ENCODE measurements at regions not wholly inside any gene's neighbourhood (a gene's known extent, or its start where the extent isn't known, plus 50 kb on each side); places are given as distances from the start of the nearest gene placed in this dataset.

DNA sequence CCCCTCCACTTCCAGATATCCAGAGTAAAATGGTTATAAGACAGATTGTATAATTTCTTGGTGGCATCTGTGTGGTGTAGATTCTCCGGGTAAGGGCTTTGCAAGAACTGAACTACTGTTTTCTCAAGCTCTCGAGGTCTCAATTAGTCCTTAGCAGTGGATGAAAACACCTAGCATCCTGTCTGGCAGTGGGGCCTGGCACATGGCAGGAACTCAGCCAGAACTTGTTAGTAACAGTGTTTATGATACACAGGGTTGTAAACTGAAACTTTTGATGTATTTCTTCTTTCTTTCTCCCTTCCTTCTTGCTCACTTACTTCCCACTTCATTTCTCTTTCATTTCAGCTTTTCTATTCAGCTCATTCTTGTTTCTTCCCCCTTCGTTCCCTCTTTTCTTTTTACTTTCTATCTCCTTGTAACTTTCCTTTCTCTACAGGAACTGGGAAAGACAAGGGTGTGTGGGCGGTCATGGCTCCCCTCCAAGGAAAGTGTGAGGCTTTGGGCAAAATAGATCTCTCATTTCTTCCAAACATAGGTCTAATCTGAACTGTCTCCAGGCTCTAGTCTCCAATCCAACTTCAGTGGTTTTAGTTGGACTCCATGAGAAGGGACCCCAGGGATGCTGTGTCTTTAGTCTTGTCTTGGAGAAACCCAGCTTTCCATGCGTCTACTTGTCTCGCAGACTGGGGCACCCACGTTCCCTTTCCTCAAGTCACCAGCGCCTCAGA lies 159.7 kb downstream of the PAH start:
- Histone ChIP-seq H3K9me3 (no peaks in the 10 kb centered on the region), H3K27me3 (no peaks in the 10 kb centered on the region), H3K27ac (peak overlapping the region; percentile 66), H3K4me1 (peaks cover 33% of the 10 kb centered on the region), H3K4me3 (no peak overlapping the region), H3K36me3 (no peaks in the 10 kb centered on the region)
- TF ChIP-seq POLR2A (IDR thresholded peaks at IDR 0.05) (no peak), POLR2AphosphoS5 (IDR thresholded peaks at IDR 0.05; ENCODE audit: insufficient read depth in 1 of 2, low read depth in 1 of 2) (no peak), CTCF (IDR thresholded peaks at IDR 0.05) (no peak)
- intact Hi-C loops (cut with DNase I) = no loop called here
- DNase-seq (ENCODE audit: extremely low spot score in 2 of 2) = no peak

DNA sequence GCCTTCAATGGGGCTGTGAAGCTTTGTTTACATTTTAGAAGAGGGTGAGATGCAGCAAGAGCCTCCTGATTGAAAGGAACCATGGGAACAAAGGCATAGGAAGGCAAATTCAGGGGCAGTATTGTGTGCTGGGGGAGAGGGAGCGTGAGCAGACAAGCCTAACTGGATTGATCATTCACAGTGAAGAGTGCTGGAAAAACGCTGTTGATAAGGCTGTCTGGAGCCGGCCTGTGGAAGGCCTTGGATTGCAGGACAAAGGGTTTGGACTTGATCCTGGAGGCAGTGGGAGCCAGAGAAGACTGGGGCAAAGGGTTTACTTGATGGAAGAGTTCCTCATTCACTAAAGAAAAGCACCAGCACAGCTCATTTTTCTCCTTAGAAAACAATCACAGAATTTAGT lies 160.5 kb downstream of the PAH start:
- TF ChIP-seq POLR2A (IDR thresholded peaks at IDR 0.05) (no peak), POLR2AphosphoS5 (IDR thresholded peaks at IDR 0.05; ENCODE audit: insufficient read depth in 1 of 2, low read depth in 1 of 2) (no peak), CTCF (IDR thresholded peaks at IDR 0.05) (no peak)
- no peak for DNase-seq (ENCODE audit: extremely low spot score in 2 of 2)
- H3K27ac ChIP-seq = peak overlapping the region; percentile 66
- H3K4me1 ChIP-seq = peaks cover 33% of the 10 kb centered on the region
- no peaks in the 10 kb centered on the region for H3K27me3 ChIP-seq
- H3K9me3 ChIP-seq = no peaks in the 10 kb centered on the region
- intact Hi-C loops (cut with DNase I) = no loop called here
- H3K4me3 ChIP-seq = no peak overlapping the region
- H3K36me3 ChIP-seq = no peaks in the 10 kb centered on the region

GRCh38 chr12:102755266-102755665 lies 161.8 kb downstream of the PAH start:
- no peak for DNase-seq (ENCODE audit: extremely low spot score in 2 of 2)
- H3K4me3 ChIP-seq = no peak overlapping the region
- H3K9me3 ChIP-seq = no peaks in the 10 kb centered on the region
- intact Hi-C loops (cut with DNase I) = no loop called here
- H3K36me3 ChIP-seq = no peaks in the 10 kb centered on the region
- no peaks in the 10 kb centered on the region for H3K27me3 ChIP-seq
- TF ChIP-seq POLR2AphosphoS5 (IDR thresholded peaks at IDR 0.05; ENCODE audit: insufficient read depth in 1 of 2, low read depth in 1 of 2) = no peak
- no peak for TF ChIP-seq POLR2A (IDR thresholded peaks at IDR 0.05)
- TF ChIP-seq CTCF (IDR thresholded peaks at IDR 0.05) = no peak
- H3K27ac ChIP-seq = no peak overlapping the region
- peaks cover 33% of the 10 kb centered on the region for H3K4me1 ChIP-seq

- no peaks in the 10 kb centered on the region for H3K27me3 ChIP-seq
- H3K27ac ChIP-seq = no peak overlapping the region
- TF ChIP-seq POLR2AphosphoS5 (IDR thresholded peaks at IDR 0.05; ENCODE audit: insufficient read depth in 1 of 2, low read depth in 1 of 2) (no peak), CTCF (IDR thresholded peaks at IDR 0.05) (no peak), POLR2A (IDR thresholded peaks at IDR 0.05) (no peak)
- H3K4me1 ChIP-seq = peaks cover 27% of the 10 kb centered on the region
- intact Hi-C loops (cut with DNase I) = no loop called here
- no peaks in the 10 kb centered on the region for H3K36me3 ChIP-seq
- H3K4me3 ChIP-seq = no peak overlapping the region
- no peaks in the 10 kb centered on the region for H3K9me3 ChIP-seq
- no peak for DNase-seq (ENCODE audit: extremely low spot score in 2 of 2)
Measured at GRCh38 chr12:102753802-102754201, 163.2 kb downstream of the PAH start.

DNA sequence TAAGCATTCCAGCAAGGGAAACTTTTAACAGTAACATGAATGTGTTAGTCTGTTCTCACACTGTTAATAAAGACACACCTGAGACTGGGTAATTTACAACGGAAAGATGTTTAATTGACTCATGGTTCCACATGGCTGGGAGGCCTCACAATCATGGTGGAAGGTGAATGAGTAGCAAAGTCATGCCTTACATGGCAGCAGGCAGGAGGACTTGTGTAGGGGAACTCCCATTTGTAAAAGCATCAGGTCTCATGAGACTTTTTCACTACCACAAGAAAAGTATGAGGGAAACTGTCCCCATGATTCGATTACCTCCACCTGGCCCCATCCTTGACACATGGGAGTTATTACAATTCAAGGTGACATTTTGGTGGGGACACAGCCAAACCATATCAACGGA lies 168.3 kb downstream of the PAH start:
- Histone ChIP-seq H3K36me3 (no peaks in the 10 kb centered on the region), H3K27ac (no peak overlapping the region), H3K4me3 (no peak overlapping the region), H3K4me1 (no peaks in the 10 kb centered on the region), H3K9me3 (no peaks in the 10 kb centered on the region), H3K27me3 (no peaks in the 10 kb centered on the region)
- TF ChIP-seq CTCF (IDR thresholded peaks at IDR 0.05) (no peak), POLR2AphosphoS5 (IDR thresholded peaks at IDR 0.05; ENCODE audit: insufficient read depth in 1 of 2, low read depth in 1 of 2) (no peak), POLR2A (IDR thresholded peaks at IDR 0.05) (no peak)
- intact Hi-C loops (cut with DNase I) = no loop called here
- DNase-seq (ENCODE audit: extremely low spot score in 2 of 2) = no peak
